Peyer's patch (tissue), 4 donors: ENCODE measurements at regions not wholly inside any gene's neighbourhood (a gene's known extent, or its start where the extent isn't known, plus 50 kb on each side); places are given as distances from the start of the nearest gene placed in this dataset.

Source experiments
- CTCF ChIP-seq, 6 experiments: fragments of 450-650 bp in 4 of 6; fragments of 200-600 bp in 2 of 6; sonication (generic) in 1 of 6; IDR thresholded peaks; one replicate each; pipeline ENCODE4 v1.5.1; 2017 to 2019; ENCODE audit warnings: antibody characterized with exemption in 6 of 6, mild to moderate bottlenecking in 3 of 6, moderate library complexity in 1 of 6
- POLR2A ChIP-seq, 2 donors: fragments of 450-650 bp; IDR thresholded peaks; one replicate each; pipeline ENCODE4 v1.5.1; 2017; ENCODE audit warnings: antibody characterized with exemption in 2 of 2, mild to moderate bottlenecking in 2 of 2, moderate library complexity in 2 of 2

- TF ChIP-seq CTCF (IDR thresholded peaks at IDR 0.05): peak; percentile 38 to 80 (median 74)
- no peak for TF ChIP-seq POLR2A (IDR thresholded peaks at IDR 0.05)
Observed at GRCh38 chr12:89016970-89017778, 335.1 kb downstream of the DUSP6 start.
